ENCODE measurements at regions not wholly inside any gene's neighbourhood (a gene's known extent, or its start where the extent isn't known, plus 50 kb on each side); places are given as distances from the start of the nearest gene placed in this dataset.

DNA sequence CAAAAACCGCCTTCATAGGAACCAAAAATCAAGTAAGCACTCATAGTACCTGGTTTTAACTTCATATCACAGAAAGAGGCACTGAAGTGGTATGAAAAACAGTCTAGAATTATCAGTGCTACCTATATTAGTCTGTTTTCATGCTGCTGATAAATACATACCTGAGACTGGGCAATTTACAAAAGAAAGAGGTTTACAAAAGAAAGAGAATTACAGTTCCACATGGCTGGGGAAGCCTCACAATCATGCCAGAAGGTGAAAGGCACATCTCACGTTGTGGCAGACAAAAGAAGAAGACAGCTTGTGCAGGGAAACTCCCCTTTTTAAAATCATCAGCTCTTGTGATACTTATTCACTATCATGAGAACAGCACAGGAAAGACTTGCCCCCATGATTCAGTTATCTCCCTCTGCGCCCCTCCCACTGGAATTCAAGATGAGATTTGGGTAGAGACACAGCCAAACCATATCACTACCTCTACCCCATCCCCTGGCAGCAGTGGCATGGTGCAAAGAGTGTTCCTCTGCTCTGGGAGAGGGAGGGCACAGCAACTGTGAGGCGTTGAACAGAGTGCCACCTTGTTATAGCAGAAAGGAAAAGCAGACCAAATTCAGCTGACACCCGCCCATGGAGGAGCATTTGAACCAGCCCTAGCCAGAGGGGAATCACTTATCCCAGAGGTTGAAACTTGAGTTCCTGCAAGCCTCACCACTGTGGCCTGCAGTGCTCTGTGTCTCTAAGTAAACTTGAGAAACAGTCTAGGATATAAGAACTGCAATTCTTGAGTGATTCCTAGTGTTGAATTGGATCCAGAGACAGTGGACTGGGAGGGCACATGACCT is 61.9 kb upstream of the PTPRZ1 start:
- DNase-seq: no peak

GRCh38 chr7:121807078-121807477 is 65.9 kb upstream of the PTPRZ1 start:
- DNase-seq: no peak

- DNase-seq: no peak
Measured at GRCh38 chr7:121803039-121803438, 69.9 kb upstream of the PTPRZ1 start.

GRCh38 chr7:121800916-121801675 is 71.9 kb upstream of the PTPRZ1 start:
- DNase-seq: no peak

- DNase-seq: no peak
Measured at GRCh38 chr7:121798896-121799295, 74.1 kb upstream of the PTPRZ1 start.

DNA sequence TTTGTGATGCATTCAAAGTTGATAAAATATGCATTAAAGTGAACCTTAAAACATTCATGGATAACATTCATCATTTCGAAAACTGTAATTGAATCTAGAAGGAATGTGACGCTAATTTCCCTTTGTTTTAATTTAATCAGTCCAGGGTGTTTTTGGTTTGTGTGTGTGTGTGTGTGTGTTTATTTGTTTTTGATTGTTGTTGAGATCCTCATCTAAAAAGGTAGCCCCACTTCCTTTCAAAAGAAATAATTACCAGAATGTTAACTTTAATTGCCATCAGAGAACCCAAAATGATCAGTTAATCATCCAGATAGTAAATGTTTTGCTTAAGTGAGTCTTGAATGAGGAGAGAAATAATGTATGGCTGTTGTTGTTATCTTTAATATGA is 74.5 kb upstream of the PTPRZ1 start:
- no peak for DNase-seq

- DNase-seq: no peak
Measured at GRCh38 chr7:121797657-121798452, 75.1 kb upstream of the PTPRZ1 start.

DNA sequence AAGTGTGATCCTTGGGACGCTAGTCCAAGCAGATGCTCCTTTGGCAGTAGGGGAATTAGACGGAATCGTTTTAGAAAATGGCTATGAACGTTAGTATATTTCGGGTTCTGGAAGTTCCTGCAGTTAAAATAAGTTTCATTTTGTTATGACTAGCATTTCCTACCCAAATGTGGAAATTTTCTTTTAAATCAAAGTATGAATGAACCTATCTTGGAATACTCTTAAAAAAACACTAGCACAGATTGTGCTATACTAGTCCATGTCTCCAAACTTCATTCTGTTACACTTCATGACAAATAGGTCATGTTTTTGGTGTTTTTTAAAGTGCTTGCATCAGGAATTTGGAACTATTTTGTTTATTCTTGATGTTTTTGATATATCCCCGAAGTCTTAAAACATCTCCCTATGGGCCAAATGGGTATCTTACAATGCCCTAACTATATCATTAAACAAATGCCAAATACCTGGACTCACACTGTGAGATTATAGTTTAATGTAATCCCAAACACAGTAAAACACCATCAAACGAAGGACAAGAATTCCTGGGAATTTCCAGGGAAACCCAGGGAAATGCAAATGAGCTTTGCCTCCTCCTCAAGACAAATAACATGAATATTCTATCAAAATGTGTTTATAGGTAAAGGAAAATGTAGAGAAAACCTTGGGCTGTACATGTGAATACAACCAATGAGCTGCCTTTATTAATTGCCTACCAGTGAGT is 75.9 kb upstream of the PTPRZ1 start:
- DNase-seq: no peak

DNA sequence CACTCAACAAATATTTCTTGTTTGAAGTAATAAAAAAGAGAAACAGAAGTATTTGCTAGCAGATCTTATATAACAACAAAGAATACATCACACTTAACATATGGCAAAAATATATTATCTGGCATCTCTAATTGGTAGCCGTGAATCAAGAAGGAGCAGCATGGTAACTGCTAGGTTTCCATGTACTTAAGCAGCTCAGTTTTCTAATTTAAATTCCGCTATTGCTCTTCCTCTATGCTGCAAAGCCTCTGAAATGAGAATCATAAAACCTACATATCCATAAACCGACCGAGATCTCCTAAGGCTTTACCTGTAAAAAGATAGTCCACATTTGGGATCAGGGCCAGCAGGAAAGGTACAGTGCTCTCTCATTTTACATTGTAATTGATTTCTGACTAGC is 76.6 kb upstream of the PTPRZ1 start:
- no peak for DNase-seq

DNA sequence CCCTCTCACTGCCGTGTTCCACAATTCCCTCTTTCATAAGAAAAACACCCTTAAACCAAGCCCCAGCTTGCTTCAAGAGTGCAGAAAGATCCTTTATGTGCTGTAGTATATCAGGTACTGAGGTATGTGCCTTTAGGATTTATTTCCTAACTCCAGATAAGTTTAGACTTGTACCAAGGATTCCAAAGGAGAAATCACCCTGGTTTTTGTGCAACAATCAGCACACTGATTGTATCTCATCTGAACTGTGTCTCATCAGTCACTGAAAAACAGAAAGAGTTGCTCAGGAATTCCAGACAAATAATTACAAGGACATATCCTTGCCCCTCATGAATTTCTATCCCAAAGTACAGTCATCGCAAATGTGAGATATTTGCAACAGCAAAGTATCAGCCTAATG is 77.2 kb upstream of the PTPRZ1 start:
- DNase-seq: no peak

DNA sequence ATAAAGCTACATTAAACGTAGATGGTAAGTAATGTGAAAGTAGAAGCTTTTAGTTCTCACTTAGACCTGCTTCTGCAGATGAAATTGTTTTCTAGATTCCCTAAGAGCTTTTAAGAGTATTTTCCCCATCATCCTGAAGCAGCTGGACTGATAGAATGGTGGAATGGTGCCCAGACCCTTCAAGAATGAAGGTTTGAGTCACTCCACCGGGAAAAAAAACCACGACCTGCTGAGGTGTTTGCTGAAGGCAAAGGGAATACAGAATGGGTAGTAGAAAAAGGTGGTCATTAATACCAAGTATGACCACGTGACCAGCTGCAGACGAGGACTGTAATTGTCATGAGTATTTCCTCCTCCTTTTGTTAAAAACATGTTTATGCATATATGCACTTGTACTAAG is 79.2 kb upstream of the PTPRZ1 start:
- DNase-seq: no peak

- DNase-seq: no peak
Measured at GRCh38 chr7:121777672-121778071, 95.3 kb upstream of the PTPRZ1 start.

DNA sequence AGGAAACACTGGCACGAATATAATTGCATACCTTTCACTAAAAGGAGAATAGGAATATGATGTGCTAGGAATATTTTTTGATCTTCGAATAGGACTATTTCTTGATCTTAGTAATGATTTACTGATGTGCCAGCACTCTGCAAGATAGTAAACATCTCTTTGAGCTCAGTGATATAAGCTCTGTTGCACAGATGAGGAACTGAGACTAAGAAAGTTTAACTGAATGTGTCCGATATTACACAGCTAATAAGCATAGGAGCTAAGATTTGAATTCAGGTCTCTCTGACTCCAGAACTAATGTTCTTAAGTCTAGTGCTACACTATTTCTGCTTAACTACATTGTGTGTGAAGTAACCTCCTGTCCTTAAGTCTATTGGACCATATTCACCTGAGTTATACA is 98.4 kb upstream of the PTPRZ1 start:
- no peak for DNase-seq

- DNase-seq: no peak
Measured at GRCh38 chr7:121766676-121767075, 106.3 kb upstream of the PTPRZ1 start.

DNA sequence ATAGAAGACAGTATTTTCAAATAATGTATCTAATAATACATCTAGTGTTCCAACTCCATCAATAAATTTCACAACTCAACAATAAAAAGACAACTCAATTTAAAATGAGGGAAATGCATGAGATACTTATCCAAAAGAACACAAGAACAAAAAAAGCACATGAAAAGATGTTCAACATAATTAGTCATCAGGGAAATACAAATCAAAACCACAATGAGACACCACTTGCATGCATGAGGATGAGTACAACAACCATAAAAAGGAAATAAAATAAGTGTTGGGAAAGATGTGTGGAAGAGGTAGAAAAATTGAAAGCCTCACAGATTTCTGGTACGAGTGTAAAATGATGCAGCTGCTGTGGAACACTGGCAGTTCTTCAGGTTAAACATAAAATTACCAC is 111.6 kb upstream of the PTPRZ1 start:
- DNase-seq: no peak

GRCh38 chr7:121755818-121756552 is 117.0 kb upstream of the PTPRZ1 start:
- no peak for DNase-seq

- no peak for DNase-seq
Measured at GRCh38 chr7:121755286-121755685, 117.7 kb upstream of the PTPRZ1 start.

- no peak for DNase-seq
Measured at GRCh38 chr7:121753944-121754343, 119.0 kb upstream of the PTPRZ1 start.

GRCh38 chr7:121752706-121753105 is 120.3 kb upstream of the PTPRZ1 start:
- no peak for DNase-seq

DNA sequence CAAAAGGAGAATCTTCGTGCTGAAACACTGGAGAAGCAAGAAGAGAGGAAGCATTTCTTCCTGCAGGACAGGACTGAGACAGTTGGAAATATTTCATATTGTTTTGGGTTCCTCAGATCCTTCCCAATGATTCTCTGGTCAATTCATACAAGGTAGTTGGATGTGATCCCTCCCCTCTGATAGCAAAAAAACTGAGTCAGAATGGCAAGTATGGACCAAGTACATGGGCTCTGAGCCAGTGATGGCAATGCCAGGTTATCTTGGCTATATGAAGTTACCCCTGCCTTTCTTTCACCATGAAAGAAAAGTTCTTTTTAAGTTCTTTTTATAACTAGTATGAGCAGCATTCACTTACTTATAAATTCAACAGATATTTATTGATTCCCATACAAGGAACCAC is 124.4 kb upstream of the PTPRZ1 start:
- DNase-seq: no peak

GRCh38 chr7:121745856-121746255 is 127.1 kb upstream of the PTPRZ1 start:
- DNase-seq: no peak

GRCh38 chr7:121744877-121745276 is 128.1 kb upstream of the PTPRZ1 start:
- no peak for DNase-seq
